GM23338 (cell line): ENCODE measurements at regions not wholly inside any gene's neighbourhood (a gene's known extent, or its start where the extent isn't known, plus 50 kb on each side); places are given as distances from the start of the nearest gene placed in this dataset.

Experiments used
- ATAC-seq: fragments of 200-7000 bp; cut with Tn5 transposase; 3 replicates; pipeline ENCODE4 v1.9.1; 2020
- DNase-seq: peaks from one replicate; pipeline ENCODE4 v3.0.0-alpha.2; 2015; ENCODE audit warnings: low spot score
- H2AFZ ChIP-seq: fragments of 200-600 bp; sonication (generic); 2 replicates; pipeline ENCODE4 v1.8.0; 2016; ENCODE audit warnings: antibody characterized with exemption, mild to moderate bottlenecking, moderate library complexity
- H3F3A ChIP-seq: fragments of 200-600 bp; sonication (generic); replicated peaks from 2 replicates; pipeline ENCODE4 v1.8.0; 2017; ENCODE audit warnings: antibody characterized with exemption, mixed run types, low read depth
- H3K27ac ChIP-seq: fragments of 200-600 bp; sonication (generic); 2 replicates; pipeline ENCODE4 v1.6.1; 2016; ENCODE audit warnings: low read depth
- H3K27me3 ChIP-seq: fragments of 200-600 bp; sonication (generic); 2 replicates; pipeline ENCODE4 v1.8.0; 2016; ENCODE audit warnings: mild to moderate bottlenecking, mixed run types, moderate library complexity; ENCODE audit not compliant: insufficient read depth
- H3K36me3 ChIP-seq: fragments of 200-600 bp; sonication (generic); 2 replicates; pipeline ENCODE4 v1.8.0; 2016; ENCODE audit warnings: mild to moderate bottlenecking; ENCODE audit not compliant: insufficient read depth
- H3K4me1 ChIP-seq: fragments of 200-600 bp; sonication (generic); 2 replicates; pipeline ENCODE4 v1.8.0; 2016; ENCODE audit warnings: mild to moderate bottlenecking, moderate library complexity; ENCODE audit not compliant: insufficient read depth
- H3K4me2 ChIP-seq: fragments of 200-600 bp; sonication (generic); 2 replicates; pipeline ENCODE4 v1.7.1; 2017; ENCODE audit warnings: mixed run types
- H3K4me3 ChIP-seq: fragments of 200-600 bp; sonication (generic); 2 replicates; pipeline ENCODE4 v1.6.1; 2016; ENCODE audit warnings: mixed run types
- H3K79me2 ChIP-seq: fragments of 200-600 bp; sonication (generic); replicated peaks from 2 replicates; pipeline ENCODE4 v1.8.0; 2017; ENCODE audit warnings: mild to moderate bottlenecking; ENCODE audit not compliant: insufficient read depth
- H3K9me2 ChIP-seq: fragments of 200-600 bp; sonication (generic); 2 replicates; pipeline ENCODE4 v1.8.0; 2017; ENCODE audit not compliant: insufficient read depth
- H4K20me1 ChIP-seq: fragments of 200-600 bp; sonication (generic); replicated peaks from 2 replicates; pipeline ENCODE4 v1.8.0; 2017; ENCODE audit warnings: mild to moderate bottlenecking; ENCODE audit not compliant: insufficient read depth
- H3K27ac Mint-ChIP-seq: 2 replicates; pipeline ENCODE4 v1.8.0; 2020; ENCODE audit warnings: inconsistent platforms, mild to moderate bottlenecking, moderate library complexity, mixed read lengths
- H3K27me3 Mint-ChIP-seq: 3 replicates; pipeline ENCODE4 v1.8.0; 2022; ENCODE audit warnings: low read depth, mild to moderate bottlenecking, moderate library complexity, mixed read lengths, inconsistent platforms; ENCODE audit not compliant: insufficient read depth, poor library complexity
- H3K36me3 Mint-ChIP-seq: 3 replicates; pipeline ENCODE4 v1.8.0; 2021; ENCODE audit warnings: low read depth, mild to moderate bottlenecking, inconsistent platforms, moderate library complexity, mixed read lengths
- H3K4me1 Mint-ChIP-seq: 3 replicates; pipeline ENCODE4 v1.8.0; 2020; ENCODE audit warnings: mild to moderate bottlenecking, inconsistent platforms, mixed read lengths
- H3K4me3 Mint-ChIP-seq: 3 replicates; pipeline ENCODE4 v1.8.0; 2021; ENCODE audit warnings: moderate library complexity, mild to moderate bottlenecking, inconsistent platforms, mixed read lengths
- H3K9me3 Mint-ChIP-seq: 3 replicates; pipeline ENCODE4 v1.8.0; 2020; ENCODE audit warnings: moderate library complexity, mild to moderate bottlenecking, inconsistent platforms, mixed read lengths
- CREB1 ChIP-seq: fragments of 250-450 bp; sonication (Bioruptor Pico); IDR thresholded peaks from 2 replicates; pipeline ENCODE4 v1.5.0; 2020; ENCODE audit warnings: low read depth, mild to moderate bottlenecking, moderate library complexity
- EZH2 ChIP-seq: fragments of 200-600 bp; sonication (generic); IDR thresholded peaks from one replicate; pipeline ENCODE4 v1.8.0; 2017; ENCODE audit warnings: antibody characterized with exemption, mild to moderate bottlenecking, low read depth; ENCODE audit not compliant: unreplicated experiment
- EZH2phosphoT487 ChIP-seq: fragments of 200-600 bp; sonication (generic); IDR thresholded peaks from one replicate; pipeline ENCODE4 v1.8.1; 2018; ENCODE audit warnings: antibody characterized with exemption; ENCODE audit not compliant: unreplicated experiment
- NANOG ChIP-seq: IDR thresholded peaks from 2 replicates; pipeline ENCODE4 v1.6.1; 2016; ENCODE audit warnings: antibody characterized with exemption, borderline replicate concordance
- POLR2AphosphoS5 ChIP-seq: IDR thresholded peaks from 2 replicates; pipeline ENCODE4 v1.6.1; 2016; ENCODE audit warnings: antibody characterized with exemption, low read depth
- REST ChIP-seq: IDR thresholded peaks from one replicate; pipeline ENCODE4 v1.6.1; 2018; ENCODE audit warnings: antibody characterized with exemption; ENCODE audit not compliant: unreplicated experiment
- STAT1 ChIP-seq: IDR thresholded peaks from one replicate; pipeline ENCODE4 v1.6.1; 2016; ENCODE audit warnings: antibody characterized with exemption; ENCODE audit not compliant: unreplicated experiment
- ZNF114 ChIP-seq: fragments of 250-450 bp; sonication (Bioruptor Pico); IDR thresholded peaks from 2 replicates; pipeline ENCODE4 v1.5.0; 2020; ENCODE audit warnings: mild to moderate bottlenecking, moderate library complexity
- ZNF331 ChIP-seq: fragments of 250-450 bp; sonication (Bioruptor Pico); IDR thresholded peaks from 2 replicates; pipeline ENCODE4 v1.5.0; 2020; ENCODE audit warnings: low read depth, mild to moderate bottlenecking, moderate library complexity
- TF ChIP-seq, protein P1 (sequence below), 2 experiments: fragments of 200-600 bp in 1 of 2; sonication (generic) in 1 of 2; conservative IDR thresholded peaks; 2 replicates each; pipeline versions ENCODE4 v1.5.1 to v1.6.1; 2016 to 2017; ENCODE audit warnings: antibody characterized with exemption in 2 of 2, low read depth in 2 of 2, mild to moderate bottlenecking in 2 of 2, moderate library complexity in 1 of 2
- TF ChIP-seq, protein P2 (sequence below): fragments of 250-450 bp; sonication (Bioruptor Pico); IDR thresholded peaks from 2 replicates; pipeline ENCODE4 v1.5.0; 2020; ENCODE audit warnings: mild to moderate bottlenecking, moderate library complexity

GRCh38 chr12:67925552-67925951, 63.7 kb upstream of the IFNG-AS1 start:
- H3K9me3 Mint-ChIP-seq = no peaks in the 10 kb centered on the region
- H3K4me1 ChIP-seq = no peaks in the 10 kb centered on the region
- peaks cover 10% of the 10 kb centered on the region; the same call in 1 of the 2 replicates for H3K9me2 ChIP-seq
- H4K20me1 ChIP-seq = no peaks in the 10 kb centered on the region
- no peak overlapping the region for H3K27ac Mint-ChIP-seq
- no peaks in the 10 kb centered on the region for H3F3A ChIP-seq
- TF ChIP-seq CREB1 (CRISPR knock-in tag) (no peak), EZH2phosphoT487 (no peak), ZNF331 (CRISPR knock-in tag) (no peak), STAT1 (no peak), REST (no peak), EZH2 (no peak), ZNF114 (CRISPR knock-in tag) (no peak)
- no peaks in the 10 kb centered on the region for H3K36me3 Mint-ChIP-seq
- no peak overlapping the region for H3K4me2 ChIP-seq
- no peak overlapping the region for H2AFZ ChIP-seq
- H3K79me2 ChIP-seq = no peaks in the 10 kb centered on the region
- H3K27me3 ChIP-seq = no peaks in the 10 kb centered on the region
- ATAC-seq = no peak
- no peaks in the 10 kb centered on the region for H3K36me3 ChIP-seq
- no peak for DNase-seq
- H3K4me3 Mint-ChIP-seq = no peak overlapping the region
- no peak overlapping the region for H3K27ac ChIP-seq
- H3K4me1 Mint-ChIP-seq = peaks cover 11% of the 10 kb centered on the region
- H3K4me3 ChIP-seq = no peak overlapping the region
- H3K27me3 Mint-ChIP-seq = peaks cover 2% of the 10 kb centered on the region

GRCh38 chr12:67926063-67926462, 63.2 kb upstream of the IFNG-AS1 start:
- Mint-ChIP-seq H3K4me3 (no peak overlapping the region), H3K36me3 (no peaks in the 10 kb centered on the region), H3K9me3 (no peaks in the 10 kb centered on the region), H3K27ac (no peak overlapping the region), H3K4me1 (peaks cover 6% of the 10 kb centered on the region), H3K27me3 (peaks cover 2% of the 10 kb centered on the region)
- no peak overlapping the region for H3K4me3 ChIP-seq
- no peaks in the 10 kb centered on the region for H3K79me2 ChIP-seq
- no peak for DNase-seq
- no peaks in the 10 kb centered on the region for H3K27me3 ChIP-seq
- no peak for ATAC-seq
- no peaks in the 10 kb centered on the region for H3F3A ChIP-seq
- H3K27ac ChIP-seq = no peak overlapping the region
- H3K9me2 ChIP-seq = peaks cover 10% of the 10 kb centered on the region; the same call in 1 of the 2 replicates
- no peak overlapping the region for H2AFZ ChIP-seq
- H3K36me3 ChIP-seq = no peaks in the 10 kb centered on the region
- H4K20me1 ChIP-seq = no peaks in the 10 kb centered on the region
- no peaks in the 10 kb centered on the region for H3K4me1 ChIP-seq
- no peak overlapping the region for H3K4me2 ChIP-seq
- TF ChIP-seq, protein P1, sequence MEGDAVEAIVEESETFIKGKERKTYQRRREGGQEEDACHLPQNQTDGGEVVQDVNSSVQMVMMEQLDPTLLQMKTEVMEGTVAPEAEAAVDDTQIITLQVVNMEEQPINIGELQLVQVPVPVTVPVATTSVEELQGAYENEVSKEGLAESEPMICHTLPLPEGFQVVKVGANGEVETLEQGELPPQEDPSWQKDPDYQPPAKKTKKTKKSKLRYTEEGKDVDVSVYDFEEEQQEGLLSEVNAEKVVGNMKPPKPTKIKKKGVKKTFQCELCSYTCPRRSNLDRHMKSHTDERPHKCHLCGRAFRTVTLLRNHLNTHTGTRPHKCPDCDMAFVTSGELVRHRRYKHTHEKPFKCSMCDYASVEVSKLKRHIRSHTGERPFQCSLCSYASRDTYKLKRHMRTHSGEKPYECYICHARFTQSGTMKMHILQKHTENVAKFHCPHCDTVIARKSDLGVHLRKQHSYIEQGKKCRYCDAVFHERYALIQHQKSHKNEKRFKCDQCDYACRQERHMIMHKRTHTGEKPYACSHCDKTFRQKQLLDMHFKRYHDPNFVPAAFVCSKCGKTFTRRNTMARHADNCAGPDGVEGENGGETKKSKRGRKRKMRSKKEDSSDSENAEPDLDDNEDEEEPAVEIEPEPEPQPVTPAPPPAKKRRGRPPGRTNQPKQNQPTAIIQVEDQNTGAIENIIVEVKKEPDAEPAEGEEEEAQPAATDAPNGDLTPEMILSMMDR (conservative IDR thresholded peaks at IDR 0.05; ENCODE audit: low read depth in 2 of 2) = no peak
- TF ChIP-seq NANOG (no peak), ZNF114 (CRISPR knock-in tag) (no peak), POLR2AphosphoS5 (no peak)
- TF ChIP-seq, protein P2, sequence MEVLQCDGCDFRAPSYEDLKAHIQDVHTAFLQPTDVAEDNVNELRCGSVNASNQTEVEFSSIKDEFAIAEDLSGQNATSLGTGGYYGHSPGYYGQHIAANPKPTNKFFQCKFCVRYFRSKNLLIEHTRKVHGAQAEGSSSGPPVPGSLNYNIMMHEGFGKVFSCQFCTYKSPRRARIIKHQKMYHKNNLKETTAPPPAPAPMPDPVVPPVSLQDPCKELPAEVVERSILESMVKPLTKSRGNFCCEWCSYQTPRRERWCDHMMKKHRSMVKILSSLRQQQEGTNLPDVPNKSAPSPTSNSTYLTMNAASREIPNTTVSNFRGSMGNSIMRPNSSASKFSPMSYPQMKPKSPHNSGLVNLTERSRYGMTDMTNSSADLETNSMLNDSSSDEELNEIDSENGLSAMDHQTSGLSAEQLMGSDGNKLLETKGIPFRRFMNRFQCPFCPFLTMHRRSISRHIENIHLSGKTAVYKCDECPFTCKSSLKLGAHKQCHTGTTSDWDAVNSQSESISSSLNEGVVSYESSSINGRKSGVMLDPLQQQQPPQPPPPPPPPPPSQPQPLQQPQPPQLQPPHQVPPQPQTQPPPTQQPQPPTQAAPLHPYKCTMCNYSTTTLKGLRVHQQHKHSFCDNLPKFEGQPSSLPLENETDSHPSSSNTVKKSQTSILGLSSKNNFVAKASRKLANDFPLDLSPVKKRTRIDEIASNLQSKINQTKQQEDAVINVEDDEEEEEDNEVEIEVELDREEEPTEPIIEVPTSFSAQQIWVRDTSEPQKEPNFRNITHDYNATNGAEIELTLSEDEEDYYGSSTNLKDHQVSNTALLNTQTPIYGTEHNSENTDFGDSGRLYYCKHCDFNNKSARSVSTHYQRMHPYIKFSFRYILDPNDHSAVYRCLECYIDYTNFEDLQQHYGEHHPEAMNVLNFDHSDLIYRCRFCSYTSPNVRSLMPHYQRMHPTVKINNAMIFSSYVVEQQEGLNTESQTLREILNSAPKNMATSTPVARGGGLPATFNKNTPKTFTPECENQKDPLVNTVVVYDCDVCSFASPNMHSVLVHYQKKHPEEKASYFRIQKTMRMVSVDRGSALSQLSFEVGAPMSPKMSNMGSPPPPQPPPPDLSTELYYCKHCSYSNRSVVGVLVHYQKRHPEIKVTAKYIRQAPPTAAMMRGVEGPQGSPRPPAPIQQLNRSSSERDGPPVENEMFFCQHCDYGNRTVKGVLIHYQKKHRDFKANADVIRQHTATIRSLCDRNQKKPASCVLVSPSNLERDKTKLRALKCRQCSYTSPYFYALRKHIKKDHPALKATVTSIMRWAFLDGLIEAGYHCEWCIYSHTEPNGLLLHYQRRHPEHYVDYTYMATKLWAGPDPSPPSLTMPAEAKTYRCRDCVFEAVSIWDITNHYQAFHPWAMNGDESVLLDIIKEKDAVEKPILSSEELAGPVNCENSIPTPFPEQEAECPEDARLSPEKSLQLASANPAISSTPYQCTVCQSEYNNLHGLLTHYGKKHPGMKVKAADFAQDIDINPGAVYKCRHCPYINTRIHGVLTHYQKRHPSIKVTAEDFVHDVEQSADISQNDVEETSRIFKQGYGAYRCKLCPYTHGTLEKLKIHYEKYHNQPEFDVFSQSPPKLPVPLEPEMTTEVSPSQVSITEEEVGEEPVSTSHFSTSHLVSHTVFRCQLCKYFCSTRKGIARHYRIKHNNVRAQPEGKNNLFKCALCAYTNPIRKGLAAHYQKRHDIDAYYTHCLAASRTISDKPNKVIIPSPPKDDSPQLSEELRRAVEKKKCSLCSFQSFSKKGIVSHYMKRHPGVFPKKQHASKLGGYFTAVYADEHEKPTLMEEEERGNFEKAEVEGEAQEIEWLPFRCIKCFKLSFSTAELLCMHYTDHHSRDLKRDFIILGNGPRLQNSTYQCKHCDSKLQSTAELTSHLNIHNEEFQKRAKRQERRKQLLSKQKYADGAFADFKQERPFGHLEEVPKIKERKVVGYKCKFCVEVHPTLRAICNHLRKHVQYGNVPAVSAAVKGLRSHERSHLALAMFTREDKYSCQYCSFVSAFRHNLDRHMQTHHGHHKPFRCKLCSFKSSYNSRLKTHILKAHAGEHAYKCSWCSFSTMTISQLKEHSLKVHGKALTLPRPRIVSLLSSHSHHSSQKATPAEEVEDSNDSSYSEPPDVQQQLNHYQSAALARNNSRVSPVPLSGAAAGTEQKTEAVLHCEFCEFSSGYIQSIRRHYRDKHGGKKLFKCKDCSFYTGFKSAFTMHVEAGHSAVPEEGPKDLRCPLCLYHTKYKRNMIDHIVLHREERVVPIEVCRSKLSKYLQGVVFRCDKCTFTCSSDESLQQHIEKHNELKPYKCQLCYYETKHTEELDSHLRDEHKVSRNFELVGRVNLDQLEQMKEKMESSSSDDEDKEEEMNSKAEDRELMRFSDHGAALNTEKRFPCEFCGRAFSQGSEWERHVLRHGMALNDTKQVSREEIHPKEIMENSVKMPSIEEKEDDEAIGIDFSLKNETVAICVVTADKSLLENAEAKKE (CRISPR knock-in tag) = no peak
